Stimulated activated CD8-positive, alpha-beta memory T cell treated with anti-CD3 and anti-CD28 coated beads, Interleukin-15, amount 100 ng/mL, for 48 hours (primary cell): ENCODE measurements at regions not wholly inside any gene's neighbourhood (a gene's known extent, or its start where the extent isn't known, plus 50 kb on each side); places are given as distances from the start of the nearest gene placed in this dataset.
A peak's percentile ranks its signal among the peaks of the same experiment; 100 is the strongest.
"Not testable (repeated sequence)": the region's sequence is repeated elsewhere in the genome, so short reads cannot be mapped to it uniquely, and the experiment has no call there.

Experiments
- DNase-seq, 2 donors: peaks; one replicate each; pipeline ENCODE4 v3.0.0-alpha.2; 2020; ENCODE audit warnings: low read depth in 2 of 2

GRCh38 chr11:134665571-134666270, 253.7 kb upstream of the B3GAT1 start:
- DNase-seq = no peak

- DNase-seq = no peak
These were observed 253.1 kb upstream of the B3GAT1 start for GRCh38 chr11:134665188-134665535.

- DNase-seq = no peak
These were observed 252.6 kb upstream of the B3GAT1 start for GRCh38 chr11:134664447-134665187.

GRCh38 chr11:134663506-134664313, 251.7 kb upstream of the B3GAT1 start:
- no peak for DNase-seq

- no peak for DNase-seq
These were observed 250.8 kb upstream of the B3GAT1 start for GRCh38 chr11:134662629-134663360.

- DNase-seq = no peak
These were observed 249.6 kb upstream of the B3GAT1 start for GRCh38 chr11:134661660-134662059.

GRCh38 chr11:134660416-134660815, 248.4 kb upstream of the B3GAT1 start:
- no peak for DNase-seq

- DNase-seq = no peak
These were observed 247.8 kb upstream of the B3GAT1 start for GRCh38 chr11:134659882-134660281.

GRCh38 chr11:134658481-134659225, 246.6 kb upstream of the B3GAT1 start:
- no peak for DNase-seq

GRCh38 chr11:134657631-134658030, 245.6 kb upstream of the B3GAT1 start:
- no peak for DNase-seq

GRCh38 chr11:134656861-134657540, 245.0 kb upstream of the B3GAT1 start:
- no peak for DNase-seq

GRCh38 chr11:134656086-134656840, 244.2 kb upstream of the B3GAT1 start:
- not testable (repeated sequence) for DNase-seq

- DNase-seq = no peak
These were observed 243.3 kb upstream of the B3GAT1 start for GRCh38 chr11:134655189-134655989.

- peak; percentile 37 to 52 for DNase-seq
These were observed 242.3 kb upstream of the B3GAT1 start for GRCh38 chr11:134654161-134654915.

- DNase-seq = no peak
These were observed 240.7 kb upstream of the B3GAT1 start for GRCh38 chr11:134652586-134653255.

GRCh38 chr11:134647066-134647743, 235.2 kb upstream of the B3GAT1 start:
- no peak for DNase-seq

GRCh38 chr11:134646561-134646960, 234.5 kb upstream of the B3GAT1 start:
- no peak for DNase-seq
